ENCODE measurements at regions not wholly inside any gene's neighbourhood (a gene's known extent, or its start where the extent isn't known, plus 50 kb on each side); places are given as distances from the start of the nearest gene placed in this dataset.

DNA sequence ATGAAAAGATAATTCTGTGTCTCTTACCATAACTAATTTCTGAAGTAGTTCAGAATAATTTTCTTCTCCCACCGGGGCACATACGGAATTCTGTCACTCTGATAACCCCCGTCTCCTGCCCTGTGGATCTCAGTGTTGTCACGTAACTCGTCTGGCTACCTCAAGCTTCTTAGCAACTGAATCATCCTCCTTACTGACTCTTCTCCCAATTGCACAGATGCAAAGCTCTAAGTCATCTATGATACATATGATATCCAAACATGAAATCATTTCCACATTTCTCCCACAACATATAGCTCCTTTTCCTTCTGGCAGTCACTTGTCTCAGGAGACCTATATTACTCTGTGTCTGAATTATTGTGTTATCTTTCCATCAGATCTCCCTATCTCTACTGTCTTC, 1043.1 kb upstream of the TENM3 start:
- DNase-seq, result no peak

GRCh38 chr4:181202240-181202639, 1041.0 kb upstream of the TENM3 start:
- no peak for DNase-seq

DNA sequence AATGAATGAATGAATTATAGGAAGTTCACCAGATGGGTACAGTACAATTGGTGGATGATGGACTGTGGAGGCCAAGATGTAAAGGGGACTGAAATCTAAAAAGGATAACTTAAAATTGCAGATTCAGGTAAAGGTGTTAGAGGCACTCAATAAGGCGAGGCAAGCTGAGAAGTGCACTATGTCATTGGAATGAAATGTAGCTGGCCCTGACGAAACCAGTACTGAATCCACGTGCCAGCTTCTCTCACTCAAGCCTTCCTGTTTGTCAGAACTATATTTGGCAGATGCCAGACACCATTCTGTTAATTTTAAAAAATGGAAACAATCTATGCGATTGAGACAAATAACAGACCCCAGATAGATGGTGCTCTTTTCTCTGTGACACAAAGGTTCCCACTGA, 1039.1 kb upstream of the TENM3 start:
- DNase-seq, result no peak

- DNase-seq, result no peak
These were observed 1029.7 kb upstream of the TENM3 start for GRCh38 chr4:181213551-181213950.

DNA sequence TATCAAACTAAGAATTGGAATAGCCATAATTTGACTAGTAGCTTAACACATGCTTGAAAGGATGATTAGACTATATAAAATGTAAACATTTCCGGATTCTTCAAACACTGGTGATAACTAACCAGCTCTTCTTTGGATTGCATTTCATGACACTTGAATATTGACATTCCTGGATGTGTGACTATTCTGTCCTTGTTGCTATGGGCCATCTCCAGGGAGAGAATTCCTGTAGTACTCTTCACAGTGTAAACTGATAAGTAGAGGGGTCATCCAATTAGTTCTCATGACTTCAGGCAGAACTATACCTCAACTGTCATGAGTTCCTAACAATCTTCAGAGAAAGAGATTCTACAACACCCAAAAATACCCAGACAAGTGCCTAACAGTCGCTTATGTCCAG, 1026.7 kb upstream of the TENM3 start:
- no peak for DNase-seq

DNA sequence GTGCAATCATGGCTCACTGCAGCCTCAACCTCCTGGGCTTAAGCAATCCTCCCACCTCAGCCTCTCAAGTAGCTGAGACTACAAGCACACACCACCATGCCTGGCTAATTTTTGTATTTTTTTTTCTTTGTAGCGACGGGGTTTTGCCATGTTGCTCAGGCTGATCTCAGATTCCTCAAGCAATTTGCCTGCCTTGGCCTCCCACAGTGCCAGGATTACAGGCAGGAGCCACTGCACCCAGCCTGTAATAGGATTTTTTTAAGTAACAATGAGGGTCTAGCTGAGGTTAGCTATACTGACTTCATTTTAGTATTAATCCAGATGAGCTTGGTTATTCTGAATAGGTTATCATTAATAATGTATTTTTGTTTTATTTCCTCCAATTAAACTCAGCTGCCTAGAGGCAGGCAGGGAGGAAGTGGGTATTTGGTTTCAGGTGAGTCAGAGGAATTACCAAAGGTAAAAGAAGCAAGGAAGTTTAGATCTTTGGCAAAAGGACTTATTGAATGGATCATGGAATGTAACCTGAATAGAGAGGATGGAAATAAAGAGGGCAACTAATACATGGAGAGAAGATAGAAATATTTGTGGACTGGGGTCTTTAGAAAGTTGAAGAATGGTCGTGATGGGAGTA, 1023.3 kb upstream of the TENM3 start:
- DNase-seq, result no peak

DNA sequence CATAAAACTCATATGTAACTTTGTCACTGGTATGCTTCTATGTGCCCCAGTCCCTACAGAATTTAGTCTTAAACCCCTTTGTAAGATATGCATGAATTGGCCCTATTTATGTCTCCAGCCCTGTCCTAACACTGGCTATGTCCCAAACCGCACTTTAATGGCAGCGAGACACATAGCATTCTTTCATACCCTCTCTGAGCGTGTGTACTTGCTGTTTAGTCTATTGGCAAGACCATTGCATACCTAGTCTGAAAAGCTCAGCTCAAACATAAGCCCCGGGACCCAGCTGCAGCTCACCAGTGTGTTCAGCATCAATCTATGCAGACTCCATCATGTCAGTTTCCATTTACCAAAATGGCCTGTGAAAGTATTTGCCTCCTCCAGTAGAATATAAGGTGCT, 1018.4 kb upstream of the TENM3 start:
- no peak for DNase-seq

- DNase-seq, result no peak
These were observed 1017.5 kb upstream of the TENM3 start for GRCh38 chr4:181225616-181226261.

DNA sequence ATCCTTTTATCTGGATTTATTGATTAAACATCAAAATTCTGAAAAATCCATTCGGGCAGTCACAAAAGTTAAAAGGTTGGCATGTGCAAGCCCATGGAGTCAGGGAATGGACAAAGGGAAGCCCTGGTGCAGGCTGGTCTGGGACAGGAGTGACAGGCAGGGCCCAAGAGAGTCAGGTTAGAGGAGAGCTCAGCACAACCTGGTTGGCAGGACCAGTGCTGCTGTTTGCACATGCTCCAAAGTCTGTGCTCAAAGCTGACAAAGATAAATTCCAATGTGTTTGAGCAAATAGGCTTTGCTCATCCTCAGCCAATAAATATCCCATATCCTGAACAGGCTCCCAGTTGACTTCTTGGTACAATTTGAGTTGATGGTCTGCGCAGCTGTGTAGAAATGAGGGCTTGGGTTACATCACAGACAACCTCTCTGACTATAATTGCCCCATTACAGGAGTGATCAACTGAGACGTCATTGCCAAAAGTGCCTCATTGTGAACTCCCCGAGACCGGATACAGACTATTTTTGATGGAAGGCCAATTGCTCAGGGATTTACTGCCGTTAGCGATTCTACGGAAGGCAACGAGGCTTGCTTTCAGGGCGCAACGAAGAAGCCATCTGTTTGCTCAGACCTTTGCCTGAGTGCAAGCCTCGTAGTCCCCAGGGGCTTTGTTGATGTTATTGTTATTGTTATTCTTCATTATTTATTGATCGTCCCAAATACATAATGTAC, 1008.1 kb upstream of the TENM3 start:
- no peak for DNase-seq

- DNase-seq, result no peak
These were observed 997.9 kb upstream of the TENM3 start for GRCh38 chr4:181245326-181245725.

- DNase-seq, result no peak
These were observed 994.2 kb upstream of the TENM3 start for GRCh38 chr4:181249031-181249430.

DNA sequence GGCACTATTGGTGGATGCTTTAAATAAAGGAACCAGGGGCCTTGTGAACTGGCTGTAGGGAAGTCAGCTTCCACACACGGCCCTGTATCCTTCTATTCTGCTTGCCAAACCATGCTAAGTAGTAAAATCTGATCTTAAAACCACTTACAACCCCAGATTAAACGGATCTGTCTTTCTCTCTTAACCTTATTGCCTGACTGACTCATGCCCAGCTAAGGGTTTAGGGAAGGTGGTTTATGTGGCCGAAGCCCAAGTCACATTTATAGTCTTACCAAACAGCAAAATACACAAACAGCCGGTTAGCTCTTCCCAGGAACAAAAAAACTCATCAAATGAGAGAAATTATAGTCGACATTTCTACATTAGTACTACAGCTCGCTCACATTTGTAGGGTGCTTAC, 988.4 kb upstream of the TENM3 start:
- DNase-seq, result no peak

GRCh38 chr4:181258569-181258968, 984.6 kb upstream of the TENM3 start:
- DNase-seq, result peak; percentile 82

DNA sequence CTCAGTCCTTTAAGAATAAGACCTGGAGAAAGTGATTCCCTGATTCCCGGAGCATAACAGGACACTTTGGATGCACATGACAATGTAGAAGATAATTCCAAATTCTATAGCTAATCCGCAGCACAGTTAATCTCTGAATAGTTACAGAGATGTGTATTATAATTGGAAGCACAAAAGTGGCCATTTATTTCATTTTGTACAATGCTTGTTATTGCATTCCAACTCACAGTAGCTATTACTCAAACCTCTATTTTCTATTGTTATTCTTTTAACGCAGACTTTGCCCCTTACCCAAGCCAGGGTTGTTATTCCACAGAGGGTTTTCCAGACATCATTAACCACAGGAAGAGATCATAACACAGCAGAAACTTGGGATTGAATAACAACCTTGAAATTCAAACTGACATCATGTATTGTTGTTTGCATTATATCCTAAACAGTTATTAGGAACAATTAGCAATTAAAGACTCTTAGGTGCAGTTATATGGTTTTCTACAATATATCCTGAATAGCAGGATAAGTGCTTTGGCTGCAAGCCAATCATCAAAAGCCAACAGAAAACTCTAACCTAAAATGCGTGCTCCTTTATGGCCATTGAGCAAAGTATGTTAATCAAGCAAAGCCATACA, 984.0 kb upstream of the TENM3 start:
- peak; percentile 27 for DNase-seq

GRCh38 chr4:181261279-181261678, 981.9 kb upstream of the TENM3 start:
- peak; percentile 57 for DNase-seq

- DNase-seq, result peak; percentile 26
These were observed 978.3 kb upstream of the TENM3 start for GRCh38 chr4:181264893-181265292.

DNA sequence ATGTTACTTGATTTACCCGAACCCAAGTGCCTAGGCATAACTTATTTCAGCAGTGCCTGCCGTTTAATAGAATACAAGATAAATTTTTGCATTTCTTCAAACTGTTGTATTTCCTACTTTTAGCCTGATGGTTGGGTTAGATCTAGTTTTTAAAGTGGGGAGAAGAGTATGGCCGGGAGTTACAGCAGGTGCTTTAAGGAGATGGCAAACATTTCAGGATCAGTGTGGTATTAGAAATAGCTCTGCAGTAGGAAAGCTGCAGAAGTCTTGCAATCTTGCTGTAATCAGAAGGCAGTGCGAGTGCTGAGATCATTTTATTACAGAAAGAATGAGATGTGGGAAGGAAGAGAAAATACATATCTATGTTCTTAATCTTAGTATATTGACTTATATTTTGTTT, 977.8 kb upstream of the TENM3 start:
- DNase-seq, result no peak

DNA sequence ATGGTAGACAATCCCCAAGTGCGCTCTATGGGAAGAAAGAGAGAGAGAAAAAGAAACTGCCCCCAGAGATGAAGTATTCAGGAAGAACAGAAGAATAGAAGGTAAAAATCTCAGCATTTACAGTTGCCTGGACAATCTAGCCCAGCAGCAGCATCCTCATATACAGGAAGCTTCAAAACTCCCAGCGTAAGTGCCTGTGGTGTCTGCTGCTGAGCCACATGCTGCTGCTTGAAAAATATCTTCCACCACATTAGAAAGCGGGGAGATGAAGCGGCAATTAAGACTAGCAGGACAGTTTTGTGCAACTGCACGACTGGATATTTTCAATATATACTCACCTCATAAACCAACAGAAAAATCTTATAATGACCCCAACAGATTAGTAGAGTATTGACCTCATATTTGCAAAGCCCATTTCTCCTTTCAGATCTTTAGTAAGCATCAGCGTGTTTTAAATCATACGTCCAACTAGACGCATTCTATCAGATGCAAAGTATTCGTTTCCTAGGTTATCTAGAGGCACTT, 972.0 kb upstream of the TENM3 start:
- DNase-seq, result no peak

DNA sequence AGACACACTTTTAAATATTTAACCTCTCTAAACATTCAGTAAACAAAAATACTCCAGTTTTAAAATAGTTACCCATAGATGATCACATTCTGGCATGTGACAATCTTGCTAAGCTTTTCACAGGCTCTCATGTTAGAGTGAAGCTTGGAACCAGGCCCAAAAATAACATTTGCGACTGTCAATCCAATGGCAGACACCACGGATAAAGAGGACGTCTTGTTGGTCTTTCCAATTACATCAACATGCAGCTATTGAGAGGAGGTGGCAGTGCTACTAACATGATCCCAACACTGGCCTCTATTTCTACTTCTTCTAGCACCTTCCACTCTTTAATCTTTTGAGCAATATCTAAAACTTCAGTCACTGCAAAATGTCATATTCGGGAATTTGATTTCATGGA, 970.8 kb upstream of the TENM3 start:
- DNase-seq, result no peak

- DNase-seq, result no peak
These were observed 964.3 kb upstream of the TENM3 start for GRCh38 chr4:181278941-181279340.

- DNase-seq, result no peak
These were observed 961.8 kb upstream of the TENM3 start for GRCh38 chr4:181281451-181281850.

DNA sequence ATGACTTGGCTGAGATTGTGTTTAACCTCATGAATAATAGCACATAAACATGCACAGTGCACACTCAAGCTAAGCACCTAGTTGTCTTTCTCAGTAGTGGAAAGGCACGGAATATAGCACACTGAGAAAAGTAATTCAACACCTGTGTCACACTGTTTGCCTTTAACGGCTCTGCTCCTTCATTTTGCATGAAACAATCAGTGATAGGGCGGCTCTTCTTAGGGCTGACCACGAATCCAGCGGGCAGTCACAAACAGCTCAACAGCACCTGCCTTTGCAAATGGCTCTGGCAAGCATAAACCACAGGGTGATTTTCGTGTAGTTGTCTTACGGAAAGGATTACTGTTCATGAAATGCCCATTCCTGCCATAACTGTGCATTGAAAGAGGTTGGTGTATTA, 954.0 kb upstream of the TENM3 start:
- DNase-seq, result peak; percentile 58

GRCh38 chr4:181291615-181292014, 951.6 kb upstream of the TENM3 start:
- no peak for DNase-seq

DNA sequence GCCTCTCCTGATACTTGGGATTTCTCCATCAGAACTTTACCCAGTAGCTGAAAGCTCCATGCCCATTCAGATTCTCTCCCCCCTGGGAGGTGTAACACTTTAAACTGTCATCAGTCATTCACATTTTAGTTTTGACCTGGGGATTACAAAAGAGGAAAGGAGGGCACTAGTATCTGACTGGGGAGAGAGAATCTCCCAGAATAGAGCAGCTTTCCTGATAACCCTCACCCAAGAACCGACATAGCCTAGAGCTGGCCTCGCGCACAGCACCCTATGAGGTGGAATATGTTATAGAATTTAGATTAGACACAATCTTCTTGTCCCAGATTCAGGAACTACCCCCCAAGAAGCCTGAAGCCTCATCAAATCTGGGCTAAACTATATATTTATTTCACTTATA, 950.2 kb upstream of the TENM3 start:
- DNase-seq, result no peak

Measured in DMS79 (cell line).